CD14-positive monocyte (primary cell): ENCODE measurements at regions not wholly inside any gene's neighbourhood (a gene's known extent, or its start where the extent isn't known, plus 50 kb on each side); places are given as distances from the start of the nearest gene placed in this dataset.

Source experiments
- DNase-seq, 3 donors: peaks; one replicate each; pipeline ENCODE4 v3.0.0-alpha.2; 2011 to 2022
- H2AFZ ChIP-seq: 2 replicates; pipeline ENCODE4 v1.6.0; 2012; ENCODE audit warnings: mild to moderate bottlenecking, low read depth, low read length, inconsistent platforms; ENCODE audit not compliant: insufficient read depth, poor library complexity, severe bottlenecking
- H3K27ac ChIP-seq, 2 donors: 1 replicate in 1 of 2; 2 replicates in 1 of 2; pipeline ENCODE4 v1.5.1; 2012 to 2013; ENCODE audit warnings: low read length in 2 of 2, control low read depth in 1 of 2, inconsistent platforms in 1 of 2, low read depth in 1 of 2, mild to moderate bottlenecking in 1 of 2
- H3K27me3 ChIP-seq, 2 donors: one replicate each; pipeline versions ENCODE4 v1.6.0 to v1.6.1; 2011 to 2013; ENCODE audit warnings: low read length in 2 of 2; ENCODE audit not compliant: control insufficient read depth in 2 of 2, insufficient read depth in 2 of 2
- H3K36me3 ChIP-seq, 2 donors: replicated peaks in 1 of 2; 1 replicate in 1 of 2; 2 replicates in 1 of 2; pipeline versions ENCODE4 v1.5.1 to v1.6.1; 2012 to 2013; ENCODE audit warnings: low read length in 2 of 2, control low read depth in 1 of 2, inconsistent platforms in 1 of 2, mild to moderate bottlenecking in 1 of 2; ENCODE audit not compliant: insufficient read depth in 2 of 2, control insufficient read depth in 1 of 2
- H3K4me1 ChIP-seq, 2 donors: 1 replicate in 1 of 2; 2 replicates in 1 of 2; pipeline versions ENCODE4 v1.5.1 to v1.6.1; 2012 to 2013; ENCODE audit warnings: low read length in 2 of 2, control low read depth in 1 of 2, inconsistent platforms in 1 of 2, mild to moderate bottlenecking in 1 of 2, moderate library complexity in 1 of 2; ENCODE audit not compliant: insufficient read depth in 2 of 2, control insufficient read depth in 1 of 2
- H3K4me2 ChIP-seq: replicated peaks from 2 replicates; pipeline ENCODE3; 2012; ENCODE audit warnings: low read length, moderate library complexity, mild to moderate bottlenecking; ENCODE audit not compliant: poor library complexity, severe bottlenecking; ENCODE audit errors: extremely low read depth
- H3K4me3 ChIP-seq, 3 experiments: fragments of 200-600 bp in 1 of 3; sonication (generic) in 1 of 3; replicated peaks in 1 of 3; 1 replicate in 2 of 3; 2 replicates in 1 of 3; pipeline ENCODE4 v1.5.1; 2011 to 2013; ENCODE audit warnings: low read length in 3 of 3, mild to moderate bottlenecking in 3 of 3, control low read depth in 2 of 3, low read depth in 2 of 3, inconsistent platforms in 1 of 3, moderate library complexity in 1 of 3
- H3K79me2 ChIP-seq: 2 replicates; pipeline ENCODE4 v1.6.0; 2012; ENCODE audit warnings: mild to moderate bottlenecking, control low read depth, inconsistent platforms, low read length, moderate library complexity; ENCODE audit not compliant: insufficient read depth
- H3K9ac ChIP-seq: 2 replicates; pipeline ENCODE4 v1.6.0; 2017; ENCODE audit warnings: low read length, mild to moderate bottlenecking; ENCODE audit not compliant: insufficient read depth, poor library complexity, severe bottlenecking
- H3K9me3 ChIP-seq, 2 donors: replicated peaks in 1 of 2; 1 replicate in 1 of 2; 2 replicates in 1 of 2; pipeline versions ENCODE4 v1.5.1 to v1.6.1; 2012 to 2013; ENCODE audit warnings: low read length in 2 of 2, control low read depth in 1 of 2; ENCODE audit not compliant: control insufficient read depth in 1 of 2, insufficient read depth in 1 of 2
- H4K20me1 ChIP-seq: 2 replicates; pipeline ENCODE4 v1.6.0; 2012; ENCODE audit warnings: mild to moderate bottlenecking, low read length, control low read depth, moderate library complexity; ENCODE audit not compliant: insufficient read depth
- H3K27ac Mint-ChIP-seq, 7 donors: one replicate each; pipeline ENCODE4 v1.8.0; 2020; ENCODE audit warnings: mild to moderate bottlenecking in 7 of 7, mixed read lengths in 7 of 7, moderate library complexity in 6 of 7, inconsistent platforms in 2 of 7
- H3K27me3 Mint-ChIP-seq, 3 donors: one replicate each; pipeline ENCODE4 v1.8.0; 2021 to 2022; ENCODE audit warnings: low read depth in 3 of 3, mild to moderate bottlenecking in 3 of 3, mixed read lengths in 3 of 3, moderate library complexity in 3 of 3, inconsistent platforms in 1 of 3
- H3K36me3 Mint-ChIP-seq, 2 donors: one replicate each; pipeline ENCODE4 v1.8.0; 2020; ENCODE audit warnings: mixed read lengths in 2 of 2, inconsistent platforms in 1 of 2, mild to moderate bottlenecking in 1 of 2
- H3K4me1 Mint-ChIP-seq: one replicate; pipeline ENCODE4 v1.8.0; 2020; ENCODE audit warnings: mild to moderate bottlenecking, mixed read lengths
- H3K4me3 Mint-ChIP-seq, 2 donors: one replicate each; pipeline ENCODE4 v1.8.0; 2020; ENCODE audit warnings: mild to moderate bottlenecking in 2 of 2, mixed read lengths in 2 of 2, moderate library complexity in 1 of 2
- H3K9me3 Mint-ChIP-seq, 7 donors: one replicate each; pipeline ENCODE4 v1.8.0; 2020 to 2022; ENCODE audit warnings: mixed read lengths in 7 of 7, mild to moderate bottlenecking in 6 of 7, moderate library complexity in 6 of 7, inconsistent platforms in 2 of 7
- CTCF ChIP-seq: fragments of 200-600 bp; IDR thresholded peaks from one replicate; pipeline ENCODE4 v1.8.0; 2022; ENCODE audit warnings: antibody characterized with exemption, mild to moderate bottlenecking
- WGBS: methylation state at CpG from one replicate; pipeline ENCODE4 v1.1.5; 2013; ENCODE audit warnings: missing lambda C conversion rate; ENCODE audit not compliant: insufficient coverage; 5-methylcytosine and 5-hydroxymethylcytosine counted together
- intact Hi-C, 2 donors: fragments of 100-400 bp; cut with micrococcal nuclease; formaldehyde crosslinking; loops; one replicate each; pipeline versions ENCODE4 v1.15.0 to v1.15.1; 2023

- Histone ChIP-seq H3K4me1 (no peaks in the 10 kb centered on the region), H3K27ac (no peak overlapping the region), H3K9me3 (no peaks in the 10 kb centered on the region), H3K79me2 (no peaks in the 10 kb centered on the region), H4K20me1 (no peaks in the 10 kb centered on the region), H3K36me3 (no peaks in the 10 kb centered on the region), H3K4me3 (no peak overlapping the region), H3K4me2 (no peak overlapping the region), H2AFZ (no peak overlapping the region), H3K27me3 (no peaks in the 10 kb centered on the region), H3K9ac (no peak overlapping the region)
- intact Hi-C loops, result no loop called here
- no peak for TF ChIP-seq CTCF
- WGBS, result 100% methylated on average over 1 of the region's 3 CpGs
- no peak overlapping the region for H3K27ac Mint-ChIP-seq
- no peak overlapping the region for H3K4me3 Mint-ChIP-seq
- no peaks in the 10 kb centered on the region for H3K36me3 Mint-ChIP-seq
- no peaks in the 10 kb centered on the region for H3K27me3 Mint-ChIP-seq
- H3K9me3 Mint-ChIP-seq, result peaks cover 0 to 5% (median 0%) of the 10 kb centered on the region in 7 donors
- no peak for DNase-seq
- H3K4me1 Mint-ChIP-seq, result no peaks in the 10 kb centered on the region
Measured at GRCh38 chr16:7861891-7862582, 529.4 kb downstream of the RBFOX1 start.

GRCh38 chr16:7853197-7853596 is 520.6 kb downstream of the RBFOX1 start:
- no peak for TF ChIP-seq CTCF
- no CpG with 5 or more reads among the region's 3 CpGs for WGBS
- Histone ChIP-seq H3K27me3 (no peaks in the 10 kb centered on the region), H3K27ac (no peak overlapping the region), H2AFZ (no peak overlapping the region), H3K4me2 (no peak overlapping the region), H3K4me3 (no peak overlapping the region), H4K20me1 (no peaks in the 10 kb centered on the region), H3K9ac (no peak overlapping the region), H3K4me1 (no peaks in the 10 kb centered on the region), H3K79me2 (no peaks in the 10 kb centered on the region), H3K9me3 (no peaks in the 10 kb centered on the region), H3K36me3 (no peaks in the 10 kb centered on the region)
- Mint-ChIP-seq H3K27ac (no peak overlapping the region), H3K4me1 (no peaks in the 10 kb centered on the region), H3K27me3 (no peaks in the 10 kb centered on the region), H3K36me3 (no peaks in the 10 kb centered on the region), H3K4me3 (no peak overlapping the region), H3K9me3 (peaks cover 0 to 2% (median 0%) of the 10 kb centered on the region in 7 donors)
- DNase-seq, result no peak
- intact Hi-C loops, result no loop called here
